ENCODE measurements at regions not wholly inside any gene's neighbourhood (a gene's known extent, or its start where the extent isn't known, plus 50 kb on each side); places are given as distances from the start of the nearest gene placed in this dataset.

DNA sequence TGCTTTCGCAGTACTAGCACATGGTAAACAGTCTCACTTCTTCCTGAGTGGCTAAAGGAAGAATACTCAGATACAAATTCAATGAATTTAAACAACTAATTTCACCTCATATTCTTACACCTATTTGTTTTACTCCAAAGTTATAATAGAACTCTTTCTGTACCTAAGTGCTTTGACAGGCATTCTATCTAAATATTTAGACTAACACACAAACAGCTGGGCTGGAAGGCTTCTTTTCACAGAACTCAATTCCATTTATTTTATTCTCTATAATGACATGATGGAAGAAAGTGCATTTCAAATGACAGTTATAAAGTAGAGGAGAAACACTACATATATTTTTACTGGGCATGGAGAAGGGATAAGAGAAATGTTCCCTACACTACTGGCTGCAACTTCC lies 384.9 kb upstream of the SPTLC3 start:
- TF ChIP-seq ELF4 (IDR thresholded peaks at IDR 0.05) (no peak), BHLHE40 (IDR thresholded peaks at IDR 0.05; ENCODE audit: borderline replicate concordance) (no peak), HDGF (IDR thresholded peaks at IDR 0.05; ENCODE audit: borderline replicate concordance) (no peak), SP1 (IDR thresholded peaks at IDR 0.05) (no peak), SUZ12 (IDR thresholded peaks at IDR 0.05) (no peak)

Data from HEK293T (cell line).